Activated naive CD4-positive, alpha-beta T cell treated with anti-CD3 and anti-CD28 coated beads, Interleukin-2, amount 50 U/mL, for 72 hours (primary cell): ENCODE measurements at regions not wholly inside any gene's neighbourhood (a gene's known extent, or its start where the extent isn't known, plus 50 kb on each side); places are given as distances from the start of the nearest gene placed in this dataset.

Experiments
- ATAC-seq, 2 donors: fragments of 150-1000 bp; cut with Tn5 transposase; 2 replicates each; pipeline ENCODE4 v1.10.0; 2021; ENCODE audit warnings: mild to moderate bottlenecking in 2 of 2, moderate library complexity in 2 of 2
- DNase-seq, 2 donors: peaks; one replicate each; pipeline ENCODE4 v3.0.0; 2021 to 2022; ENCODE audit warnings: low spot score in 2 of 2
- H3K27ac Mint-ChIP-seq, 2 donors: one replicate each; pipeline ENCODE4 v1.8.0; 2022; ENCODE audit warnings: mild to moderate bottlenecking in 2 of 2, mixed read lengths in 2 of 2
- H3K36me3 Mint-ChIP-seq, 2 donors: one replicate each; pipeline ENCODE4 v1.8.0; 2022; ENCODE audit warnings: mixed read lengths in 2 of 2
- H3K9me3 Mint-ChIP-seq, 2 donors: one replicate each; pipeline ENCODE4 v1.8.0; 2022; ENCODE audit warnings: mixed read lengths in 2 of 2

GRCh38 chr21:41641510-41641815 lies 125.4 kb downstream of the RIPK4 start:
- Mint-ChIP-seq H3K9me3 (no peaks in the 10 kb centered on the region), H3K36me3 (no peaks in the 10 kb centered on the region), H3K27ac (no peak overlapping the region)
- no peak for ATAC-seq
- DNase-seq, result no peak

- H3K9me3 Mint-ChIP-seq, result peaks cover under 1 to 2% of the 10 kb centered on the region in 2 donors
- H3K36me3 Mint-ChIP-seq, result no peaks in the 10 kb centered on the region
- ATAC-seq (no peak), DNase-seq (no peak)
- H3K27ac Mint-ChIP-seq, result no peak overlapping the region
These were observed 125.9 kb downstream of the RIPK4 start for GRCh38 chr21:41640748-41641509.

GRCh38 chr21:41639766-41640165 lies 127.1 kb downstream of the RIPK4 start:
- no peaks in the 10 kb centered on the region for H3K36me3 Mint-ChIP-seq
- DNase-seq (no peak), ATAC-seq (no peak)
- no peak overlapping the region for H3K27ac Mint-ChIP-seq
- H3K9me3 Mint-ChIP-seq, result peaks cover 6 to 8% of the 10 kb centered on the region in 2 donors

GRCh38 chr21:41639336-41639735 lies 127.5 kb downstream of the RIPK4 start:
- no peaks in the 10 kb centered on the region for H3K36me3 Mint-ChIP-seq
- H3K27ac Mint-ChIP-seq, result no peak overlapping the region
- no peak for ATAC-seq
- no peak for DNase-seq
- H3K9me3 Mint-ChIP-seq, result peaks cover 6 to 8% of the 10 kb centered on the region in 2 donors

GRCh38 chr21:41638201-41638790 lies 128.6 kb downstream of the RIPK4 start:
- peaks cover 6 to 8% of the 10 kb centered on the region in 2 donors for H3K9me3 Mint-ChIP-seq
- no peaks in the 10 kb centered on the region for H3K36me3 Mint-ChIP-seq
- no peak overlapping the region for H3K27ac Mint-ChIP-seq
- ATAC-seq (no peak), DNase-seq (no peak)

GRCh38 chr21:41636636-41637630 lies 129.0 kb upstream of the TMPRSS2 start:
- Mint-ChIP-seq H3K36me3 (no peaks in the 10 kb centered on the region), H3K27ac (no peak overlapping the region), H3K9me3 (peaks cover 6 to 8% of the 10 kb centered on the region in 2 donors)
- DNase-seq, result no peak
- ATAC-seq, result no peak

- H3K36me3 Mint-ChIP-seq, result no peaks in the 10 kb centered on the region
- H3K27ac Mint-ChIP-seq, result peak overlapping the region in 1 of 2 donors; percentile 10
- no peak for DNase-seq
- ATAC-seq, result no peak
- H3K9me3 Mint-ChIP-seq, result peaks cover 6 to 8% of the 10 kb centered on the region in 2 donors
These were observed 127.9 kb upstream of the TMPRSS2 start for GRCh38 chr21:41635874-41636273.

- DNase-seq (no peak), ATAC-seq (no peak)
- Mint-ChIP-seq H3K27ac (no peak overlapping the region), H3K9me3 (peaks cover 6 to 8% of the 10 kb centered on the region in 2 donors), H3K36me3 (no peaks in the 10 kb centered on the region)
These were observed 126.9 kb upstream of the TMPRSS2 start for GRCh38 chr21:41634858-41635257.

GRCh38 chr21:41634211-41634694 lies 126.3 kb upstream of the TMPRSS2 start:
- Mint-ChIP-seq H3K36me3 (no peaks in the 10 kb centered on the region), H3K27ac (no peak overlapping the region), H3K9me3 (peaks cover 6 to 8% of the 10 kb centered on the region in 2 donors)
- ATAC-seq (no peak), DNase-seq (no peak)

- DNase-seq (no peak), ATAC-seq (no peak)
- H3K27ac Mint-ChIP-seq, result no peak overlapping the region
- H3K9me3 Mint-ChIP-seq, result peaks cover 6 to 8% of the 10 kb centered on the region in 2 donors
- H3K36me3 Mint-ChIP-seq, result no peaks in the 10 kb centered on the region
These were observed 125.7 kb upstream of the TMPRSS2 start for GRCh38 chr21:41633627-41634026.

- Mint-ChIP-seq H3K36me3 (no peaks in the 10 kb centered on the region), H3K9me3 (peaks cover 6 to 8% of the 10 kb centered on the region in 2 donors), H3K27ac (no peak overlapping the region)
- ATAC-seq (no peak), DNase-seq (no peak)
These were observed 125.0 kb upstream of the TMPRSS2 start for GRCh38 chr21:41632748-41633475.

GRCh38 chr21:41631564-41632461 lies 123.9 kb upstream of the TMPRSS2 start:
- ATAC-seq (no peak), DNase-seq (no peak)
- no peaks in the 10 kb centered on the region for H3K36me3 Mint-ChIP-seq
- peaks cover 6 to 8% of the 10 kb centered on the region in 2 donors for H3K9me3 Mint-ChIP-seq
- H3K27ac Mint-ChIP-seq, result no peak overlapping the region

- ATAC-seq, result no peak
- H3K36me3 Mint-ChIP-seq, result no peaks in the 10 kb centered on the region
- no peak for DNase-seq
- H3K9me3 Mint-ChIP-seq, result peaks cover 5% of the 10 kb centered on the region in 2 donors
- H3K27ac Mint-ChIP-seq, result no peak overlapping the region
These were observed 123.0 kb upstream of the TMPRSS2 start for GRCh38 chr21:41630917-41631316.

GRCh38 chr21:41630249-41630648 lies 122.3 kb upstream of the TMPRSS2 start:
- DNase-seq (no peak), ATAC-seq (no peak)
- Mint-ChIP-seq H3K27ac (no peak overlapping the region), H3K9me3 (no peaks in the 10 kb centered on the region), H3K36me3 (no peaks in the 10 kb centered on the region)

GRCh38 chr21:41628256-41628655 lies 120.3 kb upstream of the TMPRSS2 start:
- Mint-ChIP-seq H3K9me3 (no peaks in the 10 kb centered on the region), H3K27ac (no peak overlapping the region), H3K36me3 (no peaks in the 10 kb centered on the region)
- ATAC-seq, result no peak
- DNase-seq, result no peak

- ATAC-seq (no peak), DNase-seq (no peak)
- Mint-ChIP-seq H3K9me3 (no peaks in the 10 kb centered on the region), H3K27ac (no peak overlapping the region), H3K36me3 (no peaks in the 10 kb centered on the region)
These were observed 119.5 kb upstream of the TMPRSS2 start for GRCh38 chr21:41627428-41627827.
